B cell (primary cell): ENCODE measurements at regions not wholly inside any gene's neighbourhood (a gene's known extent, or its start where the extent isn't known, plus 50 kb on each side); places are given as distances from the start of the nearest gene placed in this dataset.

ENCODE experiments used
- EZH2 ChIP-seq: IDR thresholded peaks from 2 replicates; pipeline ENCODE4 v1.6.1; 2012; ENCODE audit warnings: borderline replicate concordance, low read depth, mild to moderate bottlenecking, moderate library complexity, low read length; ENCODE audit not compliant: insufficient read depth, poor library complexity, severe bottlenecking
- TF ChIP-seq, protein P1 (sequence below): fragments of 200-600 bp; IDR thresholded peaks from one replicate; pipeline ENCODE4 v1.8.0; 2022; ENCODE audit warnings: antibody characterized with exemption, mild to moderate bottlenecking

DNA sequence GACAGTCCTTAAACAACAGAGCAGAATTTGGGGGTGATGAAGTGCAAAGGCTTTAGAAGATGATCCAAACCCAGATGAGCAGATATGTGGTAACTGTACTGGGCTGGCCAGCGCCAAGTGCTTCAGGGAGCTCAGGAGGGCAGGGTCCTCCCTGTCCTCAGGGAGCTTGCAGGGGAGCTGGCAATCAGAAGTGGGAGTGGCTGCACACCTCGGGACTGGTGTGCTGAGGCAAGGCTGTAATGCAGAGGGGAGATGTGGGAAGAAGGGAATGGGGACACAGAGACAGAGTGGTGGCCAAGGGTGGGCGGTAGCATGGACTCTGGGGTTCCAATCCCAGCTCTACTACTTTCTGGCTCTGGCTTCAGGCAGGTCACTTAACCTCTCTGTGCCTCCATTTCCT is 235.6 kb upstream of the NCAM1 start:
- TF ChIP-seq, protein P1, sequence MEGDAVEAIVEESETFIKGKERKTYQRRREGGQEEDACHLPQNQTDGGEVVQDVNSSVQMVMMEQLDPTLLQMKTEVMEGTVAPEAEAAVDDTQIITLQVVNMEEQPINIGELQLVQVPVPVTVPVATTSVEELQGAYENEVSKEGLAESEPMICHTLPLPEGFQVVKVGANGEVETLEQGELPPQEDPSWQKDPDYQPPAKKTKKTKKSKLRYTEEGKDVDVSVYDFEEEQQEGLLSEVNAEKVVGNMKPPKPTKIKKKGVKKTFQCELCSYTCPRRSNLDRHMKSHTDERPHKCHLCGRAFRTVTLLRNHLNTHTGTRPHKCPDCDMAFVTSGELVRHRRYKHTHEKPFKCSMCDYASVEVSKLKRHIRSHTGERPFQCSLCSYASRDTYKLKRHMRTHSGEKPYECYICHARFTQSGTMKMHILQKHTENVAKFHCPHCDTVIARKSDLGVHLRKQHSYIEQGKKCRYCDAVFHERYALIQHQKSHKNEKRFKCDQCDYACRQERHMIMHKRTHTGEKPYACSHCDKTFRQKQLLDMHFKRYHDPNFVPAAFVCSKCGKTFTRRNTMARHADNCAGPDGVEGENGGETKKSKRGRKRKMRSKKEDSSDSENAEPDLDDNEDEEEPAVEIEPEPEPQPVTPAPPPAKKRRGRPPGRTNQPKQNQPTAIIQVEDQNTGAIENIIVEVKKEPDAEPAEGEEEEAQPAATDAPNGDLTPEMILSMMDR, result no peak
- no peak for TF ChIP-seq EZH2
